ENCODE measurements at regions not wholly inside any gene's neighbourhood (a gene's known extent, or its start where the extent isn't known, plus 50 kb on each side); places are given as distances from the start of the nearest gene placed in this dataset.

DNA sequence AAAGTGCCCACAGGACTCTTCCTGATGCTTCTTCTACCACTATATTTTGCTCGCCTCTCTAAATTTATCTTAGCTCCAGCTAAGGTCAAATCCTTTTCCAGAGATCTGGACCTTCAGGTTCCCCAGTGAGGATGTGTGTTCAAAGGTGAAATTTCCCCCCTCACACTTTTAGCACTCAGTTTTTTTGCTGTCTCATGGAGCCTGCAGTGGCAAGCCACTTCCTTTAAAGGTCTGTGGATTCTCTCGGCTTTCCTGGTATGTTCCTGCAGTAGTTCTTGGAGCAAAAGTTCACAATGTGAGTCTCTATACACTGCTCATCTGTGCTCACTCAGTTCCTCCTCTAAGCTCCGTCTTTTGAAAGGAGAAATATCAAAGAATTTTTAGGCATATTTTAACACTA is 181.4 kb downstream of the LURAP1L start:
- H3K9me2 ChIP-seq (ENCODE audit: insufficient read depth) = no peaks in the 10 kb centered on the region
- no peak for TF ChIP-seq CREB1 (CRISPR knock-in tag; IDR thresholded peaks at IDR 0.05; ENCODE audit: low read depth)
- TF ChIP-seq NANOG (IDR thresholded peaks at IDR 0.05; ENCODE audit: borderline replicate concordance) = no peak
- TF ChIP-seq, protein P1, sequence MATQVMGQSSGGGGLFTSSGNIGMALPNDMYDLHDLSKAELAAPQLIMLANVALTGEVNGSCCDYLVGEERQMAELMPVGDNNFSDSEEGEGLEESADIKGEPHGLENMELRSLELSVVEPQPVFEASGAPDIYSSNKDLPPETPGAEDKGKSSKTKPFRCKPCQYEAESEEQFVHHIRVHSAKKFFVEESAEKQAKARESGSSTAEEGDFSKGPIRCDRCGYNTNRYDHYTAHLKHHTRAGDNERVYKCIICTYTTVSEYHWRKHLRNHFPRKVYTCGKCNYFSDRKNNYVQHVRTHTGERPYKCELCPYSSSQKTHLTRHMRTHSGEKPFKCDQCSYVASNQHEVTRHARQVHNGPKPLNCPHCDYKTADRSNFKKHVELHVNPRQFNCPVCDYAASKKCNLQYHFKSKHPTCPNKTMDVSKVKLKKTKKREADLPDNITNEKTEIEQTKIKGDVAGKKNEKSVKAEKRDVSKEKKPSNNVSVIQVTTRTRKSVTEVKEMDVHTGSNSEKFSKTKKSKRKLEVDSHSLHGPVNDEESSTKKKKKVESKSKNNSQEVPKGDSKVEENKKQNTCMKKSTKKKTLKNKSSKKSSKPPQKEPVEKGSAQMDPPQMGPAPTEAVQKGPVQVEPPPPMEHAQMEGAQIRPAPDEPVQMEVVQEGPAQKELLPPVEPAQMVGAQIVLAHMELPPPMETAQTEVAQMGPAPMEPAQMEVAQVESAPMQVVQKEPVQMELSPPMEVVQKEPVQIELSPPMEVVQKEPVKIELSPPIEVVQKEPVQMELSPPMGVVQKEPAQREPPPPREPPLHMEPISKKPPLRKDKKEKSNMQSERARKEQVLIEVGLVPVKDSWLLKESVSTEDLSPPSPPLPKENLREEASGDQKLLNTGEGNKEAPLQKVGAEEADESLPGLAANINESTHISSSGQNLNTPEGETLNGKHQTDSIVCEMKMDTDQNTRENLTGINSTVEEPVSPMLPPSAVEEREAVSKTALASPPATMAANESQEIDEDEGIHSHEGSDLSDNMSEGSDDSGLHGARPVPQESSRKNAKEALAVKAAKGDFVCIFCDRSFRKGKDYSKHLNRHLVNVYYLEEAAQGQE (IDR thresholded peaks at IDR 0.05; ENCODE audit: unreplicated experiment) = no peak
- TF ChIP-seq, protein P2, sequence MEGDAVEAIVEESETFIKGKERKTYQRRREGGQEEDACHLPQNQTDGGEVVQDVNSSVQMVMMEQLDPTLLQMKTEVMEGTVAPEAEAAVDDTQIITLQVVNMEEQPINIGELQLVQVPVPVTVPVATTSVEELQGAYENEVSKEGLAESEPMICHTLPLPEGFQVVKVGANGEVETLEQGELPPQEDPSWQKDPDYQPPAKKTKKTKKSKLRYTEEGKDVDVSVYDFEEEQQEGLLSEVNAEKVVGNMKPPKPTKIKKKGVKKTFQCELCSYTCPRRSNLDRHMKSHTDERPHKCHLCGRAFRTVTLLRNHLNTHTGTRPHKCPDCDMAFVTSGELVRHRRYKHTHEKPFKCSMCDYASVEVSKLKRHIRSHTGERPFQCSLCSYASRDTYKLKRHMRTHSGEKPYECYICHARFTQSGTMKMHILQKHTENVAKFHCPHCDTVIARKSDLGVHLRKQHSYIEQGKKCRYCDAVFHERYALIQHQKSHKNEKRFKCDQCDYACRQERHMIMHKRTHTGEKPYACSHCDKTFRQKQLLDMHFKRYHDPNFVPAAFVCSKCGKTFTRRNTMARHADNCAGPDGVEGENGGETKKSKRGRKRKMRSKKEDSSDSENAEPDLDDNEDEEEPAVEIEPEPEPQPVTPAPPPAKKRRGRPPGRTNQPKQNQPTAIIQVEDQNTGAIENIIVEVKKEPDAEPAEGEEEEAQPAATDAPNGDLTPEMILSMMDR (conservative IDR thresholded peaks at IDR 0.05; ENCODE audit: low read depth in 2 of 2) = no peak
- TF ChIP-seq, protein P3, sequence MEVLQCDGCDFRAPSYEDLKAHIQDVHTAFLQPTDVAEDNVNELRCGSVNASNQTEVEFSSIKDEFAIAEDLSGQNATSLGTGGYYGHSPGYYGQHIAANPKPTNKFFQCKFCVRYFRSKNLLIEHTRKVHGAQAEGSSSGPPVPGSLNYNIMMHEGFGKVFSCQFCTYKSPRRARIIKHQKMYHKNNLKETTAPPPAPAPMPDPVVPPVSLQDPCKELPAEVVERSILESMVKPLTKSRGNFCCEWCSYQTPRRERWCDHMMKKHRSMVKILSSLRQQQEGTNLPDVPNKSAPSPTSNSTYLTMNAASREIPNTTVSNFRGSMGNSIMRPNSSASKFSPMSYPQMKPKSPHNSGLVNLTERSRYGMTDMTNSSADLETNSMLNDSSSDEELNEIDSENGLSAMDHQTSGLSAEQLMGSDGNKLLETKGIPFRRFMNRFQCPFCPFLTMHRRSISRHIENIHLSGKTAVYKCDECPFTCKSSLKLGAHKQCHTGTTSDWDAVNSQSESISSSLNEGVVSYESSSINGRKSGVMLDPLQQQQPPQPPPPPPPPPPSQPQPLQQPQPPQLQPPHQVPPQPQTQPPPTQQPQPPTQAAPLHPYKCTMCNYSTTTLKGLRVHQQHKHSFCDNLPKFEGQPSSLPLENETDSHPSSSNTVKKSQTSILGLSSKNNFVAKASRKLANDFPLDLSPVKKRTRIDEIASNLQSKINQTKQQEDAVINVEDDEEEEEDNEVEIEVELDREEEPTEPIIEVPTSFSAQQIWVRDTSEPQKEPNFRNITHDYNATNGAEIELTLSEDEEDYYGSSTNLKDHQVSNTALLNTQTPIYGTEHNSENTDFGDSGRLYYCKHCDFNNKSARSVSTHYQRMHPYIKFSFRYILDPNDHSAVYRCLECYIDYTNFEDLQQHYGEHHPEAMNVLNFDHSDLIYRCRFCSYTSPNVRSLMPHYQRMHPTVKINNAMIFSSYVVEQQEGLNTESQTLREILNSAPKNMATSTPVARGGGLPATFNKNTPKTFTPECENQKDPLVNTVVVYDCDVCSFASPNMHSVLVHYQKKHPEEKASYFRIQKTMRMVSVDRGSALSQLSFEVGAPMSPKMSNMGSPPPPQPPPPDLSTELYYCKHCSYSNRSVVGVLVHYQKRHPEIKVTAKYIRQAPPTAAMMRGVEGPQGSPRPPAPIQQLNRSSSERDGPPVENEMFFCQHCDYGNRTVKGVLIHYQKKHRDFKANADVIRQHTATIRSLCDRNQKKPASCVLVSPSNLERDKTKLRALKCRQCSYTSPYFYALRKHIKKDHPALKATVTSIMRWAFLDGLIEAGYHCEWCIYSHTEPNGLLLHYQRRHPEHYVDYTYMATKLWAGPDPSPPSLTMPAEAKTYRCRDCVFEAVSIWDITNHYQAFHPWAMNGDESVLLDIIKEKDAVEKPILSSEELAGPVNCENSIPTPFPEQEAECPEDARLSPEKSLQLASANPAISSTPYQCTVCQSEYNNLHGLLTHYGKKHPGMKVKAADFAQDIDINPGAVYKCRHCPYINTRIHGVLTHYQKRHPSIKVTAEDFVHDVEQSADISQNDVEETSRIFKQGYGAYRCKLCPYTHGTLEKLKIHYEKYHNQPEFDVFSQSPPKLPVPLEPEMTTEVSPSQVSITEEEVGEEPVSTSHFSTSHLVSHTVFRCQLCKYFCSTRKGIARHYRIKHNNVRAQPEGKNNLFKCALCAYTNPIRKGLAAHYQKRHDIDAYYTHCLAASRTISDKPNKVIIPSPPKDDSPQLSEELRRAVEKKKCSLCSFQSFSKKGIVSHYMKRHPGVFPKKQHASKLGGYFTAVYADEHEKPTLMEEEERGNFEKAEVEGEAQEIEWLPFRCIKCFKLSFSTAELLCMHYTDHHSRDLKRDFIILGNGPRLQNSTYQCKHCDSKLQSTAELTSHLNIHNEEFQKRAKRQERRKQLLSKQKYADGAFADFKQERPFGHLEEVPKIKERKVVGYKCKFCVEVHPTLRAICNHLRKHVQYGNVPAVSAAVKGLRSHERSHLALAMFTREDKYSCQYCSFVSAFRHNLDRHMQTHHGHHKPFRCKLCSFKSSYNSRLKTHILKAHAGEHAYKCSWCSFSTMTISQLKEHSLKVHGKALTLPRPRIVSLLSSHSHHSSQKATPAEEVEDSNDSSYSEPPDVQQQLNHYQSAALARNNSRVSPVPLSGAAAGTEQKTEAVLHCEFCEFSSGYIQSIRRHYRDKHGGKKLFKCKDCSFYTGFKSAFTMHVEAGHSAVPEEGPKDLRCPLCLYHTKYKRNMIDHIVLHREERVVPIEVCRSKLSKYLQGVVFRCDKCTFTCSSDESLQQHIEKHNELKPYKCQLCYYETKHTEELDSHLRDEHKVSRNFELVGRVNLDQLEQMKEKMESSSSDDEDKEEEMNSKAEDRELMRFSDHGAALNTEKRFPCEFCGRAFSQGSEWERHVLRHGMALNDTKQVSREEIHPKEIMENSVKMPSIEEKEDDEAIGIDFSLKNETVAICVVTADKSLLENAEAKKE (CRISPR knock-in tag; IDR thresholded peaks at IDR 0.05) = no peak
- no peak for TF ChIP-seq ZNF331 (CRISPR knock-in tag; IDR thresholded peaks at IDR 0.05; ENCODE audit: low read depth)
- H3K9me3 Mint-ChIP-seq = peaks cover 44% of the 10 kb centered on the region
- no peak overlapping the region for H3K4me2 ChIP-seq
- H3K4me3 Mint-ChIP-seq = no peak overlapping the region
- DNase-seq (ENCODE audit: low spot score) = no peak
- no peaks in the 10 kb centered on the region for H3K27me3 ChIP-seq (ENCODE audit: insufficient read depth)
- no peak overlapping the region for H3K4me3 ChIP-seq
- no peak overlapping the region for H3K27ac ChIP-seq (ENCODE audit: low read depth)
- no peak for ATAC-seq
- H4K20me1 ChIP-seq (replicated peaks; ENCODE audit: insufficient read depth) = no peaks in the 10 kb centered on the region
- peaks cover 47% of the 10 kb centered on the region for H3K36me3 Mint-ChIP-seq (ENCODE audit: low read depth)
- peaks cover 3% of the 10 kb centered on the region for H3K27me3 Mint-ChIP-seq (ENCODE audit: insufficient read depth, low read depth, poor library complexity)
- H2AFZ ChIP-seq = no peak overlapping the region
- H3K4me1 ChIP-seq (ENCODE audit: insufficient read depth) = peaks cover 6% of the 10 kb centered on the region; the same call in 1 of the 2 replicates
- H3K4me1 Mint-ChIP-seq = peaks cover 15% of the 10 kb centered on the region
- H3F3A ChIP-seq (replicated peaks; ENCODE audit: low read depth) = no peaks in the 10 kb centered on the region
- peaks cover 20% of the 10 kb centered on the region for H3K36me3 ChIP-seq (ENCODE audit: insufficient read depth)
- no peak overlapping the region; the same call in 1 of the 2 replicates for H3K27ac Mint-ChIP-seq
- H3K79me2 ChIP-seq (replicated peaks; ENCODE audit: insufficient read depth) = no peaks in the 10 kb centered on the region

All from GM23338 (cell line).